HG02884 (cell line): ENCODE measurements at regions not wholly inside any gene's neighbourhood (a gene's known extent, or its start where the extent isn't known, plus 50 kb on each side); places are given as distances from the start of the nearest gene placed in this dataset.
A peak's percentile ranks its signal among the peaks of the same experiment; 100 is the strongest.

Experiments
- ATAC-seq: cut with Tn5 transposase; IDR thresholded peaks from one replicate; pipeline ENCODE4 v1.9.1; 2021; ENCODE audit warnings: mild to moderate bottlenecking, moderate library complexity; ENCODE audit not compliant: unreplicated experiment

DNA sequence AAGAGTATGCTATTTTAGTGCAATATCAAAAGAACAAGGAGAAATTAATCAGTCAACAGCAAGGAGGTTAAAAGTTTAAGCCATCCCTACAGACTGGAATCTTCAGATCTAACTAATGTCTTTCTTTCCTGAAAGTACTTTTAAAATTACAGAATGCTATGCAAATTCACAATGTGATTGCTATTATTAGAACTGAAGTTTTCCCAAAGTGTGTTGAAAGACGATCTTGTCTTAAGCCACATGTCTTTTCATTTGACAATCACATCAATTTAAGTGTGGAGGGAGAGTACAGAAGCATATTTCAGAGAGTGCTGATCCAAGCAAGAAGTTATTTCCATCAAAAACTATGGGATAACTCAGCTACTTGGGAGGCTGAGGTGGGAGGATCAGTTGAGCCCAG, 64.7 kb upstream of the TNIP3 start:
- no peak for ATAC-seq

DNA sequence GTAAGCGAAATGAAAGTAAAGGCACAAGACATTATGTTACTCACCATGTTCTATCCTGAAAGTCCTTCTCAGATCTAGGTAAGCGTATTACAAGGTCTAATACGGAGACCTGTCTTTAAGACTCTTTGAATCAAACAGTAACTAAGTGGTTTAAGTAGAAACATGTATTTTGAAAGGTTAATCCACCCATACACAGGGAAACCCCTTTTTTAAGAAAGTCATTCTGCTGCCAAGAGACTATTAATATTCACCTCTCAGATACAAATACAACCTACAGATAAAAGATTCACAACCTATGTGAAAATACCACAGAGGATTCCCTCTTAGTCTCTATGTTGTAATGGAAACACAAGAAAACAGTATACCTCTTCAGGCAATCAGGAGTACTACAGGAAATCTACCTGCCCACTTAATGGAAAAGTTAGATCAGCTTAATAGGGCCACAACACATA, 63.2 kb upstream of the TNIP3 start:
- peak; percentile 81 for ATAC-seq

DNA sequence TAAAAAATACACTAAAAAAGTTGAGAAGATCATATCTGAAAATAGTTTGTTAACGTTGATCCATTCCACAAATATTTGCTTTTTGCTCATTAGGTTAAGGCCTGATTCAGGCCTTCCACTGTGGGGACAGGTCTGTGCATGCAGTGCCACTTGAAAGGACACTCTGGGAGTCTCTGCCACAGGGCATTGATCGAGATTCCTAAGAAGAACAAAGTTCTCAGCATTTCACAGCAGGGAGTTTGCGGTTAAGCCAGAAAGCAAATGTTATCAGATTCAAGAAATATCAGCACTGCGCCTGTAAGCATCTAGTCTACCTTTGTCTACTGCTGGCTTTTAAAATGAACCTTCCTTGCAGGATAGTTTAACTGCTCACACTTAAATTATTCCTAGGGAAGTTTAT, 62.2 kb upstream of the TNIP3 start:
- ATAC-seq, result no peak

DNA sequence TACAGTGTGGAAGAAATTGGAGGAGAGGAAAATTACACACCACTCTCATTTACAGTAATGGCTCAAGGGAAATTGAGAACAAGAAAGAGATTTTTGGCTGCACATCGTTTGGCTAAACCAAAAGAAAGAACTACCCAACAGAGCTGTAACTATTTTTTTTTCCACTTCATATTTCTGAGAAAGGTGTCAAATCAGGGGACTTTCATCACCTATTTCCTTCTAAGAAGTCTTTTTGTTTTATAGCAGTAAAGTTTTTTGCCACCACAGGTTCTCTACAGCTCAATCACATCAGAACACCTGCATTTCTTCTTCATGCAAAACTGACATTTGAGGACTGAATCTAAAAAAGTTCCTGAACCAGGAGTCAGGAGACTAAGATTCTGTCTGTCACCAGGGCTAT, 57.5 kb upstream of the TNIP3 start:
- ATAC-seq, result no peak

DNA sequence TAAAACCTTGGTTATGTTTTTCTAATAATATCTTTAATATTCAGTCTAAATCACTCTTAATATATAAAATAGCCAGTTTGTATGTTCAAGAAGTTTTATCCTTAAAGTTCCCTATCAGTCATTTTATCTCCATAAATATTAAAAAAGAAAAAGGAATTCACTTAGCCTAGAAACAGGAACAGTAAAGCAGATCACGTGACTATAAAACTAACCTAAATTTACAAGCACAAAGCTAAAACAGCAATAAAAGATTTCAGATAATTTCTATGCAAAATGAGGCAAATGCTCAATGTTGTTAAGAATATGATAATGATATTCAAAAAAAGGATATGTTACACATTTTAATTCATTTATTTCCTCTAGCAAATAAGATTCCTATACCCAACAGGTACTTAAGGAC, 57.1 kb upstream of the TNIP3 start:
- no peak for ATAC-seq

DNA sequence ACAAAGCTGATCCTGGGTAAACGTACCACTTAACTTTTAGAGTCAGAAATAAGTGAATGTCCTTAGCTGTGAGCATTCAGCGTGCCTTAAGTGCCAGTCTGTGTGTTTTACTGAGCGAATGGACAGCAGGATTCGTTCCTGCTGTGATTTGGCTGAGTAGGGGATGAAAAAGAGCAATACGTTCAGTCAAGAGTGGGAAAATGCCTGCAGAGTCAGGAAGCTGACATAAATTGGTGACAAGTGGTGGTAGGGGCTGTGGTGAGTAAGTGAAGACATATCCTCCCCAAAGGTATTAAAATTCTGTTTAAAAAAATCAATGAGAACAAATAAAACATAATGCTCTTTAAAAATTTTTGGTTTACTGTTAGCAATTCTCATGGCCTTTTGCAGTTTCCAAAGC, 56.6 kb upstream of the TNIP3 start:
- no peak for ATAC-seq

DNA sequence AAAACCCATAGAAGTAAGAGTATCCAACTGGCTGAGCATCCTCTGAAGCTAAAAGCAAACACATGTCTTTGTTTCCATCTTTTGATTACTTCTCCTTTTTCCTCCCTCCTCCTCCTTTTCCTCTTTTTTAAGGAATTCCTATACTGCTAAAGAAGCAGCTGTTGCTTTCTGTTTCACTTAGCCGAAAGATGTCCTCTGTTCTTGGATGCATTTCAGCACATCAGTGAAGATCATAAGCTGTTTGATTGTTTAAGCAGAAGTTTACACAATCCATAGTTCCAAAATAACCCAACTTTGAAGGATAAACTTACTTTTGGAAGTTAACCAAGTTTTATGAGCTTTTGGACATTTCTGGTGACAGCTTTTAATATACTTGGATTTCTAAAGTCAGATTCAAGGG, 55.1 kb upstream of the TNIP3 start:
- no peak for ATAC-seq

DNA sequence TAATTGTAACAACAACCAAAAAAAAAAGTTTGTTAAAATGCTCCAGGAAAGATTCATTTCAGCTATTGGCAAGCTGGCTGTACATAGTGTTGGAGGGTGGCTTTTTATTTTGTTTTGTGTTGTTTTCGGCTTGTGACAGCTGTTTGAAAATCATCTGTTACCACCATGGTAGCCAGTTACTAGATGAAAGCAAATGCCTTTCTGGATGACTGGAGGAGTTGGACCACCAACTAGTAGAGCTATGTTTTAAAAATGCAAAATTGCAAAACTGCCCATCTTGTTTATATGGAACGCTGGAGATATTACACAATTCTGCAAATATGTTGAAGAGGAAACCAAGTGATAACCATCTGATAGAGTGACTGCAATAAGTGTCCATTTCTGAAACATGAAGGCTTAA, 53.2 kb upstream of the TNIP3 start:
- no peak for ATAC-seq

DNA sequence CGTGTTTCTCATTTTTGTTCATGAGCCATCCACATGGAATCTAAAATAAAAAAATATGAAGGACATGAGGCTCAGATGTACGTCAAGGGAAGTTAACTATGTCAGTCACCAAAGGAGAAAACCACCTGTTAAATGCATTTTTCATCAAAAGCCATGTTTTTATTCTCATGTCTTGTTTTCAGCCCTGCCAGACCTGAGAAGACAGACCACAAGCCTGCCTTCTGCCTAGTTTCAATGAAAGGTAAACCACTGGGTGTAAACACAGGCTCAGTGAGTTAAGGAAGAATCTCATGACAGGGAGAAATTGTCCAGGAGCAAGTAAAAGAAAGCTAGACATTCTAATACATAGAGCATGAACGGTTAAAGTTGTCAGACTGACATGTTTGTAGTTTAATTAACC, 52.3 kb upstream of the TNIP3 start:
- ATAC-seq, result no peak

DNA sequence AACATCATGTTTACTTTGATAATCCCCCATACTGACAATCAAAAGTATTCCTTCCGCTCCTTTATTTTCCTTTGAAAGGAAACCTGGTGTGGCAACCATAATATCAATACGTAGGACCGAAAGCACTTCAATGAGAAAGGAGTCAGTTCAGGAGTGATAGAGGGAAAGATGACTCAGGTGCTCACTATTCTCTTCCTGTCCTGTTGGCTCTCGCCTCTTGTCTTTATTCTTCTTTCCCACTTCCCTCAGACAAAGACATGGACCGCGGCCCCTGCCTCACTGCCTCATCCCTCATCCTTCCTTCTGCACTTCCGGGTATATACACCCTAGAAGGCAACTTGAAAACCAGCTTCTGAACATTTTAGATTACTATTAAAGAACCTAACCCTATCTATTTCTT, 49.8 kb upstream of the TNIP3 start:
- no peak for ATAC-seq
